Caco-2 (cell line): ENCODE measurements at regions not wholly inside any gene's neighbourhood (a gene's known extent, or its start where the extent isn't known, plus 50 kb on each side); places are given as distances from the start of the nearest gene placed in this dataset.
"Not testable (repeated sequence)": the region's sequence is repeated elsewhere in the genome, so short reads cannot be mapped to it uniquely, and the experiment has no call there.

Experiments used
- BruUV-seq: library from RNA; stranded (reverse); fragments of 400-500 nt; replicated peaks from 2 replicates; lab custom pipeline; 2021; lab: Mats Ljungman, UMichigan
- CTCF ChIA-PET: fragments of 300-600 bp; sonication (Branson Sonifier 250); formaldehyde crosslinking; loops from one replicate; lab custom pipeline; 2022; ENCODE audit warnings: antibody characterized with exemption; lab: Charles Lee
- POLR2A ChIA-PET: fragments of 300-600 bp; sonication (Branson Sonifier 250); formaldehyde crosslinking; loops from one replicate; lab custom pipeline; 2022; ENCODE audit warnings: antibody characterized with exemption; lab: Charles Lee
- DNase-seq, 2 experiments: peaks; one replicate each; pipeline versions ENCODE4 v3.0.0 to v3.0.0-alpha.2; 2020 to 2022
- H3K27me3 ChIP-seq: replicated peaks from 2 replicates; pipeline ENCODE4 v1.6.0; 2011; ENCODE audit warnings: low read length; ENCODE audit not compliant: control insufficient read depth, insufficient read depth
- H3K36me3 ChIP-seq: 2 replicates; pipeline ENCODE4 v1.5.1; 2011; ENCODE audit warnings: low read length; ENCODE audit not compliant: control insufficient read depth, insufficient read depth
- H3K4me1 ChIP-seq: fragments of 250-450 bp; sonication (Bioruptor Pico); 2 replicates; pipeline ENCODE4 v1.5.1; 2020; ENCODE audit warnings: mild to moderate bottlenecking
- H3K4me3 ChIP-seq: 2 replicates; pipeline ENCODE4 v1.5.1; 2011; ENCODE audit warnings: low read depth, mild to moderate bottlenecking, control low read depth, low read length
- H3K9me3 ChIP-seq: fragments of 250-450 bp; sonication (Bioruptor Pico); 2 replicates; pipeline ENCODE4 v1.5.1; 2020; ENCODE audit warnings: mild to moderate bottlenecking, moderate library complexity
- H3K27ac Mint-ChIP-seq: one replicate; pipeline ENCODE4 v1.8.0; 2022; ENCODE audit warnings: mixed read lengths; ENCODE audit not compliant: unreplicated experiment
- H3K27me3 Mint-ChIP-seq: one replicate; pipeline ENCODE4 v1.8.0; 2022; ENCODE audit warnings: mixed read lengths; ENCODE audit not compliant: insufficient read depth, unreplicated experiment
- H3K36me3 Mint-ChIP-seq: one replicate; pipeline ENCODE4 v1.8.0; 2022; ENCODE audit warnings: mild to moderate bottlenecking, mixed read lengths; ENCODE audit not compliant: insufficient read depth, unreplicated experiment
- H3K4me1 Mint-ChIP-seq: one replicate; pipeline ENCODE4 v1.8.0; 2022; ENCODE audit warnings: low read depth, mixed read lengths; ENCODE audit not compliant: unreplicated experiment
- H3K4me3 Mint-ChIP-seq: one replicate; pipeline ENCODE4 v1.8.0; 2022; ENCODE audit warnings: mild to moderate bottlenecking, moderate library complexity, mixed read lengths; ENCODE audit not compliant: unreplicated experiment
- H3K9me3 Mint-ChIP-seq: one replicate; pipeline ENCODE4 v1.8.0; 2022; ENCODE audit warnings: mixed read lengths; ENCODE audit not compliant: unreplicated experiment
- intact Hi-C: fragments of 100-400 bp; cut with micrococcal nuclease; formaldehyde crosslinking; loops from one replicate; pipeline ENCODE4 v1.10.0; 2022; ENCODE audit not compliant: unreplicated experiment

DNA sequence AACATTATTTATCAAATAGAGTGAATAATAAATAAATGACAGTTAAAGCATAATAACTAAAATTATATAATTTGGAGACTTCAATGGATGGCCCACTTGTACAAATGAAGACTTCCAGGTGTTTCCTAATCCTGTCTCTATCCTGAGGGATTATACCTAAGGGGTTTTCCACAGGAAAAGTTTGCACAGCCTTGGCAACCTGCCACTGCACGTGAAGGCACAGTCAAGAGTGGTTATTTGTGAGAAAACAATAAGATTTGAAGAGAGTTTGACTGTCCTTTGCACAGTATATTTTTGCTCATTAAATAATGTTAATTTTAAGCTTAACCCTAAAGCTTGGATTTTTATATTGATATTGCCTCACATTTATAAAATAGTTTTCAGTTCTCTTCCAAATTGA is 178.2 kb upstream of the POMZP3 start:
- H3K9me3 ChIP-seq, DNase-seq, H3K27ac Mint-ChIP-seq, POLR2A ChIA-PET, intact Hi-C loops, H3K9me3 Mint-ChIP-seq, H3K36me3 Mint-ChIP-seq, BruUV-seq, CTCF ChIA-PET, H3K4me1 Mint-ChIP-seq, H3K4me1 ChIP-seq, H3K27me3 Mint-ChIP-seq, H3K4me3 Mint-ChIP-seq, H3K4me3 ChIP-seq, H3K27me3 ChIP-seq, H3K36me3 ChIP-seq: not testable (repeated sequence)

DNA sequence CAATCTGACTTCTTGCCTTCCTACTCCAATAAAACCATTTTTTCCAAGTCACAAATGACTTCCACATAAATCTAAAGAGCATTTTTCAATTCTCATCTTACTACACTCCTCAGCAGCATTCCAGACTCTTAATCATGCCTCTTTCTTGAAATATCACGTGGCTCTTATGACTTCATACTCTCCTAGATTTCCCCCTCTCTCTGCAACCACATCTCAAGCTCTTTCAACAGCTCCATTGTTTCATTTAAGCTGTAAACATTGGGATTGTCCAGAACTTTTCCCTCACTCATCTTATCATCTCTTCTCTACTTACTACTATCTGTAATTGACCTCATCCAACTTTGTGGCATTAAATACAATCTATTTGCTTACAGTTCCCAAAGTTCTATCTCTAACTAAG is 170.6 kb upstream of the POMZP3 start:
- H3K36me3 ChIP-seq, H3K9me3 Mint-ChIP-seq, H3K27me3 ChIP-seq, H3K4me1 Mint-ChIP-seq, intact Hi-C loops, H3K27me3 Mint-ChIP-seq, BruUV-seq, H3K4me3 Mint-ChIP-seq, DNase-seq, POLR2A ChIA-PET, H3K4me1 ChIP-seq, H3K27ac Mint-ChIP-seq, H3K9me3 ChIP-seq, H3K4me3 ChIP-seq, CTCF ChIA-PET, H3K36me3 Mint-ChIP-seq: not testable (repeated sequence)

DNA sequence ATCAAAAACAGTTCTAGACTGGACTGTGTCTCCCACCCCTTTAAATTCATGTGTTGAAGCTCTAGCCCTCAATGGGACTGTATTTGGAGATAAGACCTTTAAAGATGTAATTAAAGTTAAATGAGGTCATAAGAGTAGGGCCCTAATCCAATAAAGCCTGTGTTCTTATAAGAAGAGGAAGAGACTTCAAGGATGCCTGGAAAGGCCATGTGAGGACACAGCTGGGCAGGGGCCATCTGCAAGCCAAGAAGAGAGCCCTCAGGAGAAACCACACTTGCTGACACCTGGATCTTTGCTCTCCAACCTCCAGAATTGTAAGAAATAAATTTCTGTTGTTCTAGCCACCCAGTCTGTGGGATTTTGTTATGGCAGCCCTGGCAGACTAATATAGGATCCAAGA is 153.6 kb upstream of the POMZP3 start:
- H3K4me3 ChIP-seq, H3K36me3 Mint-ChIP-seq, POLR2A ChIA-PET, H3K27me3 Mint-ChIP-seq, H3K27ac Mint-ChIP-seq, CTCF ChIA-PET, BruUV-seq, DNase-seq, H3K9me3 ChIP-seq, H3K36me3 ChIP-seq, H3K4me1 ChIP-seq, H3K27me3 ChIP-seq, H3K9me3 Mint-ChIP-seq, intact Hi-C loops, H3K4me3 Mint-ChIP-seq: not testable (repeated sequence)
- H3K4me1 Mint-ChIP-seq = peaks cover 10% of the 10 kb centered on the region

DNA sequence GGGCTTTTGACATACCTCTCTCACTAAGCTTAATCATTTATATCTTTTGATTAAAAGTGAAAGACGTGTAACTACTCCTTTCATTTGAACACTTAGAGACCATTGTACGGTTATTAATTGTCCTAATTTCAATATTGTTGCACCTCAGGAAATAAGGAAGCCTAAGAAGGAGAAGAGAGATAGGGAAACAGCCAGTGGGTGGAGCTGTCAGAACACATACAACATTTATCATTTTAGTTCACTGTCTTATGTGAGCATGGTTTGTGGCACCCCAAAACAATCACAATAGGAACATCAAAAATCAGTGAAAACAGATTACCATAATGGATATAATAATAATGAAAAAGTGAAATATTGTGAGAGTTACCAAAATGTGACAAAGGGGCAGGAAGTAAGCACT is 147.2 kb upstream of the POMZP3 start:
- H3K27me3 ChIP-seq, H3K9me3 Mint-ChIP-seq, intact Hi-C loops, H3K9me3 ChIP-seq, H3K4me1 Mint-ChIP-seq, H3K4me1 ChIP-seq, POLR2A ChIA-PET, H3K4me3 ChIP-seq, H3K36me3 Mint-ChIP-seq, H3K36me3 ChIP-seq, H3K27ac Mint-ChIP-seq, H3K4me3 Mint-ChIP-seq, H3K27me3 Mint-ChIP-seq, CTCF ChIA-PET, BruUV-seq: not testable (repeated sequence)
- peak in 1 of 2 experiments; percentile 9 for DNase-seq

DNA sequence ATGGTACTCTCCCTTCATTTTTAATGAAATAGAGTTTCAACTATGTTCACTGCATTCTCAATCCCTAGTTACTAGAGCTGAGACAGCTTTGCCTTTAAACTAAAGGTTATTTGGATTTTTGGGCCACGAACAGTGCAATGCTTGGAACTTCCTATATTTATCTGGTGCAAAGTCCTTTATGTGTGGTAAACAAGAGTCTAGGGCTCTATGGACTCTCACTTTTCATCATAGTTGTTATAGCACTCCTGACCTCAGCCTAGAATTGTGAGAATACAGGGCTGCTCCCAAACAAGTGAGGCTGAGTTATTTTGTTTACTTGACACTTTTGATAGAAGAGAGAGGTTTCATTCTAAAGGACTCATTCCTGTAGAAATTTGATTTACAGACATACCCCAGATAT is 144.9 kb upstream of the POMZP3 start:
- H3K36me3 ChIP-seq, DNase-seq, H3K4me1 Mint-ChIP-seq, H3K27ac Mint-ChIP-seq, H3K4me3 ChIP-seq, H3K4me1 ChIP-seq, H3K9me3 ChIP-seq, intact Hi-C loops, H3K36me3 Mint-ChIP-seq, H3K27me3 Mint-ChIP-seq, H3K27me3 ChIP-seq, H3K4me3 Mint-ChIP-seq, POLR2A ChIA-PET, CTCF ChIA-PET, BruUV-seq: not testable (repeated sequence)
- H3K9me3 Mint-ChIP-seq = peaks cover 14% of the 10 kb centered on the region

DNA sequence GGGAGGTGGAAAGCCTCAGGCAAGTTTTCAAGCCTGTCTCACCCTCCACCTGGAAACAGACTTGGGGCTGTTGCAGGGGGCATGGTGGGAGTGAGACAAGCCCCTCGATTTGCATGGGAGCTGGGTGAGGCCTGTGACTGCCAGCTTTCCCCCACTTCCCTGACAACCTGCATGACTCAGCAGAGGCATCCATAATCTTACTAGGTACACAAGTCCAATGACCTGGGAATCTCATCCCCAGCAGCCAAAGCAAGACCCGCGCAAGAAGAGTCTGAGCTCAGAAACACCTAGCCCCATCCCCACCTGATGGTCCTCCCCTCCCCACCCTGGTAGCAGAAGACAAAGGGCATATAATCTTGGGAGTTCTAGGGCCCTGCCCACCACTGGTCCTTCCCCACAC is 136.9 kb upstream of the POMZP3 start:
- H3K4me3 ChIP-seq, POLR2A ChIA-PET, H3K27me3 ChIP-seq, H3K4me3 Mint-ChIP-seq, H3K27me3 Mint-ChIP-seq, H3K9me3 ChIP-seq, H3K36me3 Mint-ChIP-seq, H3K4me1 ChIP-seq, H3K36me3 ChIP-seq, H3K4me1 Mint-ChIP-seq, BruUV-seq, CTCF ChIA-PET, intact Hi-C loops, H3K27ac Mint-ChIP-seq: not testable (repeated sequence)
- peaks cover 48% of the 10 kb centered on the region for H3K9me3 Mint-ChIP-seq
- DNase-seq = peak in 1 of 2 experiments; percentile 43

DNA sequence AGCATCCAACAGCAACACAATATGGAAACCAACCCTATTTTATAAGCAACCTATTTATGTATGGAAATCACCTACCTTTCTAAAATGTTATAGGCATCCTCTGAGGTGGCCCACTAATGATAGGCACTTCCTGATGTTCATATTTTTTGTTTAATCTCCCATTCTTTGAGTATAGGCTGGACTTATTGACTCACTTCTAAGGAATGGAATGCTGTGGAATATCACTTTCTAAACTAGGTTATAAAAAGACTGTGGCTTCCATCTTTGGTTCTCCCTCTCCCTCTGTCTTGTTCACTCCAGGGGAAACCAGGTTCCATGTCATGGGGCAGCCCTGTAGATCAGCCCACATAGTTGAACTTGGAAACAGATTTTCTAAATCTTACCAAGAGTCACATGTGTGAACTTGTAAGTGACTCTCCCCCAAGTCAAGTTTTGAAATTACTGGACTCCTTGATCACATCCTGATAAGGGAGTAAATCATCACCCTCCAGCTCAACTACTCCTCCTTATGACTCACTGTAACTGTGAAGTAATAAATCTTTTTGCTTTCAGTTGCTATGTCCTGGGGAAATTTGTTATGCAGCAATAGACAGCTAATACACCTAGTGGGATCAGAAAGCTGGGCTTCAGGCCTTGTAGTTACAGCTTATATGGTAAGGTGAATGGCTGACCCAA is 133.6 kb upstream of the POMZP3 start:
- H3K4me1 Mint-ChIP-seq, BruUV-seq, H3K4me3 ChIP-seq, H3K27me3 Mint-ChIP-seq, H3K4me1 ChIP-seq, H3K27me3 ChIP-seq, H3K4me3 Mint-ChIP-seq, H3K27ac Mint-ChIP-seq, intact Hi-C loops, POLR2A ChIA-PET, CTCF ChIA-PET, H3K9me3 ChIP-seq, H3K36me3 Mint-ChIP-seq, H3K36me3 ChIP-seq, DNase-seq: not testable (repeated sequence)
- peaks cover 29% of the 10 kb centered on the region for H3K9me3 Mint-ChIP-seq
